ENCODE measurements at regions not wholly inside any gene's neighbourhood (a gene's known extent, or its start where the extent isn't known, plus 50 kb on each side); places are given as distances from the start of the nearest gene placed in this dataset.

DNA sequence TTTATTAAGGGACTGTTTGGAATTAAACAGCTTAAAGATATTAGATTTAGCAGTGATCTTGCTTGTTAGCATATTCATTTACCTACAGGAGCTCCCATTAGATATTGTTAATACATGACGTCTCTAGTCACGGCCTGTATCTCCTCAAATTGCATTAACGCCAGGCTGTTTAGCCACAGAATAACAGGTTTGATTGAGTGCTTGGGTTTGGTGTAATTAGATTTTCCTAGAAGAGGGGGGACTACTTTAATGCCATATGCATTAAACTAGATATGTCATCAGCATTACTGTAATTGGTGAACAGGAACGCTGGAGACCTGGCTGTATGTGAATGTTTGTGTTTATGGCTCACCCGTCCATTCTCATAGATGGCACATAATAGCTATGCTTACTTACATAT, 841.4 kb upstream of the NR2F2 start:
- TF ChIP-seq, protein P1, sequence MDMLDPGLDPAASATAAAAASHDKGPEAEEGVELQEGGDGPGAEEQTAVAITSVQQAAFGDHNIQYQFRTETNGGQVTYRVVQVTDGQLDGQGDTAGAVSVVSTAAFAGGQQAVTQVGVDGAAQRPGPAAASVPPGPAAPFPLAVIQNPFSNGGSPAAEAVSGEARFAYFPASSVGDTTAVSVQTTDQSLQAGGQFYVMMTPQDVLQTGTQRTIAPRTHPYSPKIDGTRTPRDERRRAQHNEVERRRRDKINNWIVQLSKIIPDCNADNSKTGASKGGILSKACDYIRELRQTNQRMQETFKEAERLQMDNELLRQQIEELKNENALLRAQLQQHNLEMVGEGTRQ (CRISPR knock-in tag; IDR thresholded peaks at IDR 0.05): no peak
- TF ChIP-seq MAX (CRISPR knock-in tag; IDR thresholded peaks at IDR 0.05) (no peak), CTCF (IDR thresholded peaks at IDR 0.05) (no peak), ESRRA (CRISPR knock-in tag; IDR thresholded peaks at IDR 0.05; ENCODE audit: borderline replicate concordance) (no peak), HMGXB4 (CRISPR knock-in tag; IDR thresholded peaks at IDR 0.05) (no peak), ETV6 (CRISPR knock-in tag; IDR thresholded peaks at IDR 0.05) (no peak), IRF2 (CRISPR knock-in tag; IDR thresholded peaks at IDR 0.05; ENCODE audit: borderline replicate concordance, low read depth) (no peak), TCF7 (CRISPR knock-in tag; IDR thresholded peaks at IDR 0.05; ENCODE audit: low read depth) (no peak), GTF2I (CRISPR knock-in tag; conservative IDR thresholded peaks at IDR 0.05) (no peak), KAT7 (CRISPR knock-in tag; IDR thresholded peaks at IDR 0.05; ENCODE audit: borderline replicate concordance) (no peak), SMAD3 (CRISPR knock-in tag; IDR thresholded peaks at IDR 0.05; ENCODE audit: borderline replicate concordance) (no peak), ZSCAN18 (CRISPR knock-in tag; IDR thresholded peaks at IDR 0.05) (no peak), ZNF138 (CRISPR knock-in tag; conservative IDR thresholded peaks at IDR 0.05) (no peak)
